A673 (cell line): ENCODE measurements at regions not wholly inside any gene's neighbourhood (a gene's known extent, or its start where the extent isn't known, plus 50 kb on each side); places are given as distances from the start of the nearest gene placed in this dataset.

Experiments
- BruUV-seq: library from RNA; stranded (reverse); fragments of 400-500 nt; replicated peaks from 2 replicates; lab custom pipeline; 2021; lab: Mats Ljungman, UMichigan
- CTCF ChIA-PET: fragments of 300-600 bp; sonication (Branson Sonifier 250); formaldehyde crosslinking; loops from one replicate; lab custom pipeline; 2022; ENCODE audit warnings: antibody characterized with exemption; lab: Charles Lee
- POLR2A ChIA-PET: fragments of 300-600 bp; sonication (Branson Sonifier 250); formaldehyde crosslinking; loops from one replicate; lab custom pipeline; 2022; ENCODE audit warnings: antibody characterized with exemption; ENCODE audit not compliant: low non-redundant PET; lab: Charles Lee
- DNase-seq: peaks from one replicate; pipeline ENCODE4 v3.0.0-alpha.2; 2015; ENCODE audit warnings: low spot score
- H3K27ac ChIP-seq: fragments of 200-600 bp; sonication (generic); 2 replicates; pipeline ENCODE4 v1.5.1; 2016; ENCODE audit warnings: mixed run types, low read depth, mild to moderate bottlenecking, mixed read lengths, antibody characterized with exemption, low read length; ENCODE audit not compliant: poor library complexity, severe bottlenecking
- H3K27me3 ChIP-seq: fragments of 200-600 bp; sonication (generic); replicated peaks from 2 replicates; pipeline ENCODE4 v1.6.1; 2017; ENCODE audit warnings: mixed run types, low read depth, mild to moderate bottlenecking, mixed read lengths, antibody characterized with exemption, low read length; ENCODE audit not compliant: insufficient read depth, poor library complexity
- H3K36me3 ChIP-seq: fragments of 200-600 bp; sonication (generic); 2 replicates; pipeline ENCODE4 v1.6.1; 2016; ENCODE audit warnings: mixed run types, mild to moderate bottlenecking, mixed read lengths, antibody characterized with exemption, low read length; ENCODE audit not compliant: insufficient read depth, poor library complexity, severe bottlenecking
- H3K4me1 ChIP-seq: fragments of 200-600 bp; sonication (generic); 2 replicates; pipeline ENCODE4 v1.6.1; 2017; ENCODE audit warnings: mixed run types, mild to moderate bottlenecking, mixed read lengths, antibody characterized with exemption, low read length; ENCODE audit not compliant: insufficient read depth, poor library complexity, severe bottlenecking
- H3K4me3 ChIP-seq: fragments of 200-600 bp; sonication (generic); 2 replicates; pipeline ENCODE4 v1.5.1; 2016; ENCODE audit warnings: low read depth, mixed run types, mild to moderate bottlenecking, mixed read lengths, low read length; ENCODE audit not compliant: poor library complexity, severe bottlenecking
- H3K9me3 ChIP-seq: fragments of 200-600 bp; sonication (generic); 2 replicates; pipeline ENCODE4 v1.6.1; 2016; ENCODE audit warnings: mixed run types, low read depth, mild to moderate bottlenecking, mixed read lengths, antibody characterized with exemption, low read length; ENCODE audit not compliant: poor library complexity, severe bottlenecking
- CTCF ChIP-seq: fragments of 300-800, 200-600 bp; sonication (generic); conservative IDR thresholded peaks from 2 replicates; pipeline ENCODE4 v1.5.1; 2017; ENCODE audit warnings: low read depth, mild to moderate bottlenecking, antibody characterized with exemption, low read length, moderate library complexity, mixed read lengths
- EZH2 ChIP-seq: fragments of 200-600 bp; sonication (generic); IDR thresholded peaks from 2 replicates; pipeline ENCODE4 v1.6.1; 2017; ENCODE audit warnings: borderline replicate concordance, low read depth, mild to moderate bottlenecking, mixed read lengths, antibody characterized with exemption, low read length; ENCODE audit not compliant: poor library complexity, severe bottlenecking
- intact Hi-C: fragments of 100-400 bp; cut with micrococcal nuclease; formaldehyde crosslinking; loops from one replicate; pipeline ENCODE4 v1.10.0; 2022; ENCODE audit not compliant: unreplicated experiment

DNA sequence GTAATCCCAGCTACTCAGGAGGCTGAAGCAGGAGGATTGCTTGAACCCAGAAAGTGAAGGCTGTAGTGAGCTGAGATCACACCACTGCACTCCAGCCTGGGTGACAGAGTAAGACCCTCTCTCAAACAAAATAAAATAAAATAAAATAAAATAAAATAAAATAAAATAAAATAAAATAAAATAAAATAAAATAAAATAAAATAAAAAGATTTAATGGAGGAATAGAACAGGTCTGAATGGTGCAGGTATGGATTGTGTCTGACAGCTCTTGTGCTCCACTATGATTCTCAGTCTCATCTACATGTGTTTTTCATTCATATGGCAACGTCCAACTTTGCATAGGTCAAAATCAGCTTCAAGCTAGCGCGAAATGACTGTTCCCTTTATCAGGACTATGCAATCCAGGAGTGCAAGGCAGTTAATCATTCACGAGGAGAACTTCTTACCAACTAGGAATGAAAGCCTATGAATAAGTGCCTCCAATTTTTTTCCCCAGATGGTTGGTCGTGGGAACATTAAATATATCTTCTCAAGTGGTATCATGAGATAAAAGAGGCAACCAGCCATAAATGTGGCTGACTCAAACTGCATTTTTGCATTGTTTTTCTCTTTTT is 1392.3 kb upstream of the CDH9 start:
- Histone ChIP-seq H3K9me3 (peaks cover 5% of the 10 kb centered on the region), H3K27me3 (no peaks in the 10 kb centered on the region), H3K4me3 (no peak overlapping the region), H3K27ac (no peak overlapping the region), H3K4me1 (no peaks in the 10 kb centered on the region), H3K36me3 (no peaks in the 10 kb centered on the region)
- CTCF ChIA-PET = no interaction called here
- TF ChIP-seq EZH2 (no peak), CTCF (no peak)
- no TSS peak for BruUV-seq
- DNase-seq = no peak
- POLR2A ChIA-PET = no interaction called here
- intact Hi-C loops = no loop called here

DNA sequence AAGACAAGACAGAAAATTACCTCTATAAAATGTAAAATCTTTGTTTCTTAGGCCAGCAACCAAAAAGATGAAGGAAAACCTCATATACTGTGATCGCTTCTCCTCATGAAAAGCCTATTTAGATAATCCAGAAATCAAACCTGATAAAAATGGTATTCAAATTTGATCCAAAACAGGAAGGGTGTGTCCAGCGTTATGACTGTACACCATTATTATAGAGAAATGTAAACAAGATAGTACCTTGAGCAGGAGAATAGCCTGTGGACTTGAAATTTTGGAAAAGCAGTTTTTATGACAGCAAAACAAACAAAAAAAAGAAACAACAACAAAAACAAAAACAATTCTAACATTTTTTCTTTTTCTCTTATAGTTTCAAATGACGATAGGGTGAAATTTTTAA is 1382.8 kb upstream of the CDH9 start:
- H3K4me3 ChIP-seq = no peak overlapping the region
- intact Hi-C loops = no loop called here
- H3K27me3 ChIP-seq = no peaks in the 10 kb centered on the region
- no peak for DNase-seq
- H3K4me1 ChIP-seq = peaks cover 3% of the 10 kb centered on the region
- POLR2A ChIA-PET = no interaction called here
- TF ChIP-seq CTCF (no peak), EZH2 (no peak)
- H3K27ac ChIP-seq = no peak overlapping the region
- BruUV-seq = no TSS peak
- no peaks in the 10 kb centered on the region for H3K36me3 ChIP-seq
- CTCF ChIA-PET = no interaction called here
- H3K9me3 ChIP-seq = peaks cover 6% of the 10 kb centered on the region

- no peaks in the 10 kb centered on the region for H3K36me3 ChIP-seq
- no TSS peak for BruUV-seq
- intact Hi-C loops = no loop called here
- no peaks in the 10 kb centered on the region for H3K27me3 ChIP-seq
- TF ChIP-seq CTCF (no peak), EZH2 (no peak)
- POLR2A ChIA-PET = no interaction called here
- no peaks in the 10 kb centered on the region for H3K4me1 ChIP-seq
- DNase-seq = no peak
- peaks cover 3% of the 10 kb centered on the region for H3K9me3 ChIP-seq
- no peak overlapping the region for H3K27ac ChIP-seq
- CTCF ChIA-PET = no interaction called here
- no peak overlapping the region for H3K4me3 ChIP-seq
Observed at GRCh38 chr5:28415791-28416443, 1377.5 kb upstream of the CDH9 start.
